ENCODE measurements at regions not wholly inside any gene's neighbourhood (a gene's known extent, or its start where the extent isn't known, plus 50 kb on each side); places are given as distances from the start of the nearest gene placed in this dataset.

- TF ChIP-seq CTCF (IDR thresholded peaks at IDR 0.05): no peak
- no peak for TF ChIP-seq POLR2A (IDR thresholded peaks at IDR 0.05)
Measured at GRCh38 chr1:87885278-87886025, 556.8 kb downstream of the LMO4 start.
